Testis (tissue), 2 donors: ENCODE measurements at regions not wholly inside any gene's neighbourhood (a gene's known extent, or its start where the extent isn't known, plus 50 kb on each side); places are given as distances from the start of the nearest gene placed in this dataset.

Experiments
- CTCF ChIP-seq, 3 experiments: fragments of 450-650 bp in 2 of 3; fragments of 200-600 bp in 1 of 3; sonication (generic) in 1 of 3; IDR thresholded peaks; one replicate each; pipeline ENCODE4 v1.5.1; 2016 to 2019; ENCODE audit warnings: antibody characterized with exemption in 3 of 3, mild to moderate bottlenecking in 2 of 3, moderate library complexity in 1 of 3
- POLR2A ChIP-seq: fragments of 450-650 bp; IDR thresholded peaks from one replicate; pipeline ENCODE4 v1.6.1; 2017; ENCODE audit warnings: antibody characterized with exemption, mild to moderate bottlenecking, moderate library complexity

GRCh38 chr2:30310371-30310770, 79.0 kb downstream of the LBH start:
- no peak for TF ChIP-seq POLR2A
- no peak for TF ChIP-seq CTCF (IDR thresholded peaks at IDR 0.05)
